GM18951 (cell line): ENCODE measurements at regions not wholly inside any gene's neighbourhood (a gene's known extent, or its start where the extent isn't known, plus 50 kb on each side); places are given as distances from the start of the nearest gene placed in this dataset.

Experiments
- POLR2A ChIP-seq: IDR thresholded peaks from 4 replicates; pipeline ENCODE4 v1.6.1; 2011; ENCODE audit warnings: mild to moderate bottlenecking; ENCODE audit not compliant: insufficient read length, insufficient read depth; ENCODE audit errors: extremely low read depth
- in situ Hi-C: fragments of 300-500 bp; cut with MboI; formaldehyde crosslinking; loops from one replicate; pipeline ENCODE4 v1.12.0; 2022; ENCODE audit warnings: low sequenced_read_pairs, mixed read lengths, inconsistent platforms; ENCODE audit not compliant: unreplicated experiment

DNA sequence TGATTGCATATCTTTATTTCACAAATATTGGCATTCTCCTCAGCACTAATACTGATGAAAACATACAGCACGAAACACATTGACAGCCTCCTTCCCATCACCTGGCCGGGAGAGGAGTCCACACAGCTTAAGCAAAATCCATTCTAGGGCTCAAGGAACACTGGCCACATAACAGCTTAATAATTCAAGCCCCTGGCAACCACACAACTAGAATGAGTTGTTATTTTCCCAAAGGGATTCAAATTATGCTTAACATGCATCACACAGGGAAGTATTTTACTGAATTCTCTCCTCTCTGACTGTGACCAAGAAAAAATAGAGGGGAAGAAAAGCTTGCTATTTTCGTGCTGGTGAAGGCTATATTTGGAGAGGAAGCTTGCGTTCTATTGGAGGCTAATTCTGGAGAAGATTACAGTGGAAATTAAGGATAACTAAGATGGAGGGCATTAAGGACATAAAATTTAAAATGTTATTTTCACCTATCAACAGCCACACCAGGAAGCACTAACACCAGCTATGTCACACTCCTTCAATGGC lies 198.5 kb downstream of the ADGRG6 start:
- in situ Hi-C loops = no loop called here
- TF ChIP-seq POLR2A = no peak

DNA sequence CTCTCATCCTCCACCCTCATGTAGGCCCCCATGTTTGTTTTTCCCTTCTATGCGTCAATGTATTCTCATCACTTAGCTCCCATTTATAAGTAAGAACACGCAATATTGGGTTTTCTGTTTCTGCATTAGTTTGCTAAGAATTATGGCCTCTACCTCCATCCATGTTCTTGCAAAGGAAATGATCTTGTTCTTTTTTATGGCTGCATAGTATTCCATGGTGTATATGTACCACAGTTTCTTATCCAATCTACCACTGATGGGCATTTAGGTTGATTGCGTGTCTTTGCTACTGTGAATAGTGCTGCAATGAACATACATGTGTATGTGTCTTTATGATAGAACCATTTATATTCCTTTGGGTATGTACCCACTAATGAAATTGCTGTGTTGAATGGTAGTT lies 200.0 kb downstream of the ADGRG6 start:
- in situ Hi-C loops = no loop called here
- no peak for TF ChIP-seq POLR2A

DNA sequence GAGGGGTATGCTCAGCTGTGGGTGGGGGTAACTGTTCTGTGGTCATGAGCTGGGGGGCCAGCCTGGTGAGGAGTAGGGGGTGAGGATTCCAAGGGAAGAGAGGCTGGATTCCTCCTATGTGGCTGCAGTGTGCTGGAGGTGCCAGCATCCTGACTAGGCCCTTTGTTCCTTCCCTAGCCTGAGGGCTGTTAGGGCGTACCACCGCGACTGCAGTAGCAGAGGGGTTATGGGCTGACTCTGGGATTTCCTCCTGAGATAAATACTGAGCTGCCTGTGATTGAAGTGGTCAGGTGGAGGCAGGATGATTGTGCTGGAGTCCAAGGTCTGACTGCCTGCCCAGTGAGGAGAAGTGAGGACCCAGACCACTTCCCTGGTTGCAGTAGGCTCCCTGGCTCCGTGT lies 205.3 kb downstream of the ADGRG6 start:
- no peak for TF ChIP-seq POLR2A
- in situ Hi-C loops = no loop called here

DNA sequence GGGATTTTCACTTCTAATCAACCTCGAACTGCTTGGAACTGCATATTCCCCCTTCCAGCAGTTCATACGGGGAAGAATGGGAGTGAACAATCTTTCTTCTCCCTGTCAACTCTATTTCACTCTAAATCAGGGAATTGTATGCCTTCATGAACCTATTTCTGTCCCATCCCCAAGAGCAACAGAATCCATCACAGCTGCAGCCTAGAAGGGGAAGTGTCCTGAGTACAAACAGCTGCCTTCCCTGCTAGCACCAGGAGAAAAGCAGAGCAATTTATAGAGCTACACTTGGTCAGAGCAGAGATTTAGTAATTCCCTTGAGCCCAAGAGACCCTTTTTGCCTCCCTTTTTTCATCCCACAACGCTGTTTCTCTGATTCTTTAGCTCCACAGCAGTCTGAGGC lies 208.4 kb downstream of the ADGRG6 start:
- in situ Hi-C loops = no loop called here
- TF ChIP-seq POLR2A = no peak

DNA sequence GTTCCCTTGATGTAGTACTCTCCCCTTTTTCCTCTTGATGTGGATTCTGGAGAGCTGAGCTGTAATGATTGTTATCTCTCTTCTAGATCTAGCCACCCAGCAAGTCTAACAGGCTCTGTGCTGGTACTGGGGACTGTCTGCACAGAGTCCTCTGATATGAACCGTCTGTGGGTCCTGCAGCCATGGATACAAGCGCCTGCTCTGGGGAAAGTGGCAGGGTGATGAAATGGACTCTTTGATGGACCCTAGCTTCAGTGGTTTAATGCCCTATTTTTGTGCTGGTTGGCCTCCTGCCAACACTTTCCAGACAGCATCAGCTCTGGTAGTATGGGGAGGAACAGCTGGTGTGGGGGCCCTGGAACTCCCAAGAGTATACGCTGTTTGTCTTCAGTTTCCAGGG lies 216.3 kb downstream of the ADGRG6 start:
- TF ChIP-seq POLR2A = no peak
- in situ Hi-C loops = no loop called here

DNA sequence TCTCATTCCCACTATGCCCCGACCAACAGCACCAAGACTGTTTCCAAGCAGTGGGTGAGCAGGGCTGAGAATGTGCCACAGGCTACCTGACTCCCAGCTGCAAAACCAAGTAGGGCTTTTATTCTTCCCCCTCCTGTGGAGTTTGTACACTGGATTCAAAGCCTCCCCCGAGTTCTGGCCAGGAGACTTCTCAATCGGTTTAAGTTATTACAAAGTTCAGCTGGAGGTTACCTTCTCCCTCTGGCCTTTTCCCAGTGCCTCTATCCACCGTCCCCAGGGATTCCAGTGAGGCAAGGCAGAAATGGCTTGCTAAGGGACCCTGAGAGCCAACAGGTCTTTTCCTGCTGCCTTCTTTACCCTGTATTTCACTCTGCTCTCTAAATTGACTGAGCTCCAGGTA lies 217.0 kb downstream of the ADGRG6 start:
- in situ Hi-C loops = no loop called here
- no peak for TF ChIP-seq POLR2A

DNA sequence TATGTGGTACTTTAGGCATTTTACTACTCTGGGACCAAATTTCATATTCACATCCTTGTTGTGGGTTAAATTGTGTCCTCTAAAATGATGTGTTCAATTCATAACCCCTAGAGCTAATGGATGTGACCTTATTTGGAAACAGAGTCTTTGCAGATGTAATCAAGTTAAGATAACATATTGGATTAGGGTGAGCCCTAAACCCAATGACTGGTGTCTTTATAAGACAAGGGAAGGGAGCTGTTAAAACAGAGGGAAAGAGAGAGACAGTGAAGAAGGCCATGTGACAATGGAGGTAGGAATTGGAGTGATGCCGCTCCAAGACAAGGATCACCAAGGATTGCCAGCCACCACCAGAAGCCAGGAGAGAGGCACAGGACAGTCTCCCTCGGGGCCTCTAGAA lies 220.0 kb downstream of the ADGRG6 start:
- TF ChIP-seq POLR2A = no peak
- in situ Hi-C loops = no loop called here

DNA sequence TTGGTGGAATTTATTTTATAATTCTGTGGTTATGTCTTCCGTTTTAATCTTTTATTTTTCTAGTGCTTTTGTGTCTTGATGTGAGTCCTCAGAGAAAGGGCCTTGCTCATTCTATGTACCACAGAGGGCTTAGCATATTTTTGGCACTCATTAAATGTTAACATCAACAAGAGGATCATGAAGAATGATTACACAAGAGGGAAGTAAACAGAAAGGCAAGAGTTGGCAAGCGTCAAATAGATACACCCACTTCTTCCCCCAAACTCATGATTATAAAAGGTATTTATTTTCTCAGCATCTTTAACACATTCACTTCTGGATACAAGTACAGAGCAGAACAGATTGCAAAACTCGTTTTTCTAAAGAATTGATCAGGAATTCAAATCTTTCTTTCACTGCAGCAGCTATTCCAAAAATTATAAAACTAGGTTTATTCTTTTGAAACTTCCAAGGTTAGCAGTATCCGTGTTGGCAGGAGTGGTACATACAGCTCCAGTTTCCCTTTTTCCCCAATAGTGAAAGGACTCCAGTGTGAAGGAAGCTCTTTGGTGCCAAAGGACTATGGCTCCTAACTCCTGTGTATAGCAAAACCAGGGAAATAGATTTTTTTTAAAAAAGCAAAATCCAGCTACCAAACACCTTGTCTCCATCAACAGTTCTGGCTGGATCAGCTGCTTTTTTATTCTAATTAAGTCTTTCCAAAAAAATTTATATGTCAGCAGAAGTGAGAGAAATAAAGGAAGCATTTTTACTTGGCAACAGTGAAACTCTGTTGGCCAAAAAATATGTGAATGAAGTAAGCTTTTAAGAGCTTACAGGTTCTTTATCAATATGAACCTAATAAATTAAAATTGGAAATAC lies 221.9 kb downstream of the ADGRG6 start:
- TF ChIP-seq POLR2A = no peak
- in situ Hi-C loops = no loop called here

DNA sequence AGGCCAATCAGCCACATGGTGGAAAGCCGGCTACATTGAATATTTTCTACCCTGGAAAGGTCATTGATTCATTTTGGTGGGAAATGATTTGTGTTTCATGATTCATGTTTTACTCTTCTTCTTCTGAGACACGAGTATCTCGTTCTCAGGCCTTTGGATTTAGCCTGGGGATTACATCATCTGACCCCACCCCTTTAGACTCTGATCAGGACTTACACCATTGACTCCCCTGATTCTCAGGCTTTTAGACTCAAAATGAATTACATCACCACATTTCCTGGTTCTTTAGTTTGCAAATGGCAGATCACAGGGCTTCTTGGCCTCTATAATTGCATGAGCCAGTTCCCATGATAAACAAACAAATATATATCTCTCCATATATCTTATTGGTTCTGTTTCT lies 228.8 kb downstream of the ADGRG6 start:
- in situ Hi-C loops = no loop called here
- no peak for TF ChIP-seq POLR2A

DNA sequence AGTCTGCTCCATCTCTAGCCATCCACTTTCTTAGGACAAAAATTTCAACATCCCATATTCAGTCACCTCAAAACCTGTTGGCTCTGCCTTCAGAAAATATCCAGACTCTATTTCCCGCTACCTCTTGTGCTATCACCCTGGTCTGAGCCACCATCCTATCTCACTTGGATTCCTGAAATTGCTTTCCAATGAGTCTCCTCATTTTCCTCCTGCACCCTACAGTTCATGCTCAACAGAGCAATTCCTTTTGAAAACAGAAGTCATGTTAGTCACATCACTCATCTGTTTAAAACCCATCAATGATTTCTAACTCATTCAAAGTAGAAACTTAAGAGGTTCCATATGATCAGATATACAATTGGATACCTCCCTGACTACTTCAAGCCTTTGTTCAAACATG lies 229.9 kb downstream of the ADGRG6 start:
- in situ Hi-C loops = no loop called here
- TF ChIP-seq POLR2A = no peak

DNA sequence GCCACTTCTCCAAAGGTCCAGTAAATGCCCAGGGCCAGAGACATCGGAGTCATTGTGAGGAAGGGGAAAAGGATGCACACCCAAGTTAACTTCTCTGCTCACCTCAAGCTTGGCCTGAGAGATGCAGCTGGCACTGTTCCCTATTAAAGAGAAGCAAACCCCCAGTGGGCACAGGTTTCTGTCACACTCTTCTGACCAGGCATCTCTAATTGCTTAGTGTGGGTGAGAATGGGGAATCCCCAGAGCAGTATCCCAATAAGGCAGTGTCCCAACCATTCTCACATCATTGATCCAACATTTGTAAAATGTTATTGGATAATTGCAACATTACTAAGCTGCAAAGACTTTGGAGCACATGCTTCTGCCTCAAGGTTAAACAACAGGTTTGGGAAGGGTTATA lies 232.3 kb downstream of the ADGRG6 start:
- in situ Hi-C loops = no loop called here
- TF ChIP-seq POLR2A = no peak

DNA sequence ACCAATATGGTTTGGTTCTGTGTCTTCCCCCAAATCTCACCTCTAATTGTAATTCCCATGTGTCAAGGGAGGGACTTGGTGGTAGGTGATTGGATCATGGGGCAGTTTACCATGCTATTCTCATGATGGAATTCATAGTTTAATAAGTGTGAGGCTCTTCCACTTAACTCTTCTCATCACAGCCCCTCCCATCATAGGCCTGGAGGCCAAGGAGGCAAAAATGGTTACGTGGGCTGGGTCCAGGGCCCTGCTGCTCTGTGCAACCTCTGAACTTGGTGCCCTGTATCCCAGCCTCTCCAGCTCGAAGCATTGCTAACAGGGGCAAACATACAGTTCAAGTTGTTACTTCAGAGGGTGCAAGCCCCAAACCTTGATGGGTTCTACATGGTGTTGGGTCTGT lies 232.7 kb downstream of the ADGRG6 start:
- TF ChIP-seq POLR2A = no peak
- in situ Hi-C loops = no loop called here

DNA sequence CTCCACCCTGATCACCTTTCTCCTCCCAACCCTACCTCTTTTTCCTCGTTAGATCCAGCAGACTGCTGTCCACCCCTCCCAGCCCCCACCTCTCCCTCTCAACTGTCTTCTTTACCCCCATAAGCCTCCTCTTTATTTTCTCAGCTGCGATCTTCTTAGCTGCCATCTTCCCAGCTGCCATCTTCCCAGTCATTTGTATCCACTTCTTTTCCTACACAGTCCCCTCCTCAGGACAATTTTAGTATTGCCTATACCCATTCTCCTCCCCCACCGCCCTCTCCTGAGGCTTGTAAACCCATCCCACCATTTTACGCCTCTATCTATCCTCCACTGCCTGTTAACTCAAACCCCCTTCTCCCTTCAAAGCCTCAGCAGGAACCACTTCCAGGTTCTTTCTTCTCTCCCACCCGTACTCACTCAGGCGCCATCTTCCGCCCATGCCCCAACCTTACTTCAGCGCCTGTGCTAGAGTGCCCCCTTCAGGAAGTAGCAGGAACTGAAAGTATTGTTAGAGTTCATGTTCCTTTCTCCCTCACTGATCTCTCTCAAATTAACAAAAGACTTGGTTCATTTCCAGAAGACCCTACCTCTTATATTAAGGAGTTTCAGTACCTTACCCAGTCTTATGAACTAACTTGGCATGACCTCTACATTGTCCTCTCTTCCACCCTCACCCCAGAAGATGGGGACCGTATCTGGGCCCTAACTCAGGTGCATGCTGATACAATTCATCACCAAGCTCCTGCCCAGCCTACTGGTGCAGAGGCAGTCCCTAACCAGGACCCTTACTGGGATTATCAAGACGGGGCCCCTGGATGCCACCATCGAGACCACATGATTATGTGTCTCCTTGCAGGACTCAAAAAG lies 236.0 kb downstream of the ADGRG6 start:
- in situ Hi-C loops = no loop called here
- no peak for TF ChIP-seq POLR2A
